22Rv1 (cell line): ENCODE measurements at regions not wholly inside any gene's neighbourhood (a gene's known extent, or its start where the extent isn't known, plus 50 kb on each side); places are given as distances from the start of the nearest gene placed in this dataset.

ENCODE experiments used
- CTCF ChIP-seq: fragments of 450-650 bp; IDR thresholded peaks from 2 replicates; pipeline ENCODE4 v1.5.1; 2017; ENCODE audit warnings: mild to moderate bottlenecking
- ZFX ChIP-seq: fragments of 450-650 bp; IDR thresholded peaks from 2 replicates; pipeline ENCODE4 v1.6.1; 2017; ENCODE audit warnings: antibody characterized with exemption, borderline replicate concordance

- TF ChIP-seq CTCF (no peak), ZFX (no peak)
Observed at GRCh38 chr18:78032574-78032973, 782.9 kb downstream of the GALR1 start.
